ENCODE measurements at regions not wholly inside any gene's neighbourhood (a gene's known extent, or its start where the extent isn't known, plus 50 kb on each side); places are given as distances from the start of the nearest gene placed in this dataset.
"Not testable (repeated sequence)": the region's sequence is repeated elsewhere in the genome, so short reads cannot be mapped to it uniquely, and the experiment has no call there.

DNA sequence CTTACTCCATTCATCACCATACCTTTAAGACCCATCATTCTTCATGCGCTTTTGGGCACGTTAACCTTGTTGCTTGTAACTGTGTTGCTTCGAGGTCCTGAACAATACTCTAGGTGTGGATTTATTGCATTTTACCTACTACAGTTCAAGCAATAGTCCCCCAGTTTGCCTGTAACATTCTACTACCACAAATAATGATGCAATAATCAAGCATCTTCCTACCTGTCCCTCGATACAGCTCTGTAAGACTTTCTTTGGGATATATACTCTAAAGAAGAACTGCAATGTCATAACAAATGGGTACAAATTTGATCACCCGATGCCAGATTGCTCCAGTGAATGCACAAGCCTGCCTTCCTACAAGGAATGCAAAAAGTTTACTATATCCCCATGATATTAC lies 1342.6 kb upstream of the GJE1 start:
- no peak overlapping the region for H3K27ac Mint-ChIP-seq
- no peaks in the 10 kb centered on the region for H3K9me3 Mint-ChIP-seq
- H3K36me3 Mint-ChIP-seq: no peaks in the 10 kb centered on the region
- DNase-seq (ENCODE audit: low spot score in 2 of 2) (no peak), ATAC-seq (no peak)
- H3K4me3 Mint-ChIP-seq: no peak overlapping the region
- no peaks in the 10 kb centered on the region for H3K4me1 Mint-ChIP-seq

DNA sequence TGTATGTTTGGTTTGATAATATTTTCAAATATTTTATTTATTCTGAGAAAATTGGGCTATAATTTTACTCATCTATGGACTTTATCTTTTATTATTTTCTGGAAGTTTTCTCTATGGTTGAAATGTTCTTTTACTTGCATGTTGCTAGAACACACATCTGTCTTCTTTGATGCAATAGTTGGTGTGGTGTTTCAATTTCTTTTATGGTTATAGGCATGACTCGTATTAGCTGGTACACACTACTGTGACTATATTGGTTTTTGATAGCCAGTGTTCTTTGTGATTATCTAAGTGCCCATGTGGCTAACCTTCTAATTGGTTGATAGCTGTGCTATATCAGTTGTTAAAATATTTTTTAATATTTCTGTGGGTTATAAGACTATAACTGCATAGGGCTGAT lies 1343.3 kb upstream of the GJE1 start:
- DNase-seq (ENCODE audit: low spot score in 2 of 2) (no peak), ATAC-seq (no peak)
- Mint-ChIP-seq H3K27ac (no peak overlapping the region), H3K9me3 (no peaks in the 10 kb centered on the region), H3K36me3 (no peaks in the 10 kb centered on the region), H3K4me3 (no peak overlapping the region), H3K4me1 (no peaks in the 10 kb centered on the region)

DNA sequence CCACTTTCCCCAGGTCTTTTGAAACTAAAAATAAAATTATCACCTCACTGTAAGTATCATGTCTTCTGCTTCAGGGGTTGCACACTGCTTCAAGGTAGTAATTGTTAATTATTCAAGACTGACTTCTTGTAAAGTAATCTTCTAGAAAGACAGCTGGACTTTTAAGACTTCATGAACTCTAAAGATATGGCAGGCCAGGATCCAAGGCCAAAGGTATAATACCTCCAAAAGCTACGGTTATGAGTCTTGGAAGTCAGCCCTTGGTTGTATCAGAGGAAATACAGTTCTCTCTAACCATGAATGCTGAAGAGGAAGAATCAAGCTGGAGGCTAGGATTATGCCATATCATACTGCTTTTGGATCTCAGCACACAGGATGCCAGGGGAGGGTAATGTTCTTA lies 1346.8 kb upstream of the GJE1 start:
- H3K36me3 Mint-ChIP-seq: no peaks in the 10 kb centered on the region
- no peak for ATAC-seq
- DNase-seq (ENCODE audit: low spot score in 2 of 2): no peak
- no peak overlapping the region for H3K27ac Mint-ChIP-seq
- no peaks in the 10 kb centered on the region for H3K9me3 Mint-ChIP-seq
- no peak overlapping the region for H3K4me3 Mint-ChIP-seq
- no peaks in the 10 kb centered on the region for H3K4me1 Mint-ChIP-seq

DNA sequence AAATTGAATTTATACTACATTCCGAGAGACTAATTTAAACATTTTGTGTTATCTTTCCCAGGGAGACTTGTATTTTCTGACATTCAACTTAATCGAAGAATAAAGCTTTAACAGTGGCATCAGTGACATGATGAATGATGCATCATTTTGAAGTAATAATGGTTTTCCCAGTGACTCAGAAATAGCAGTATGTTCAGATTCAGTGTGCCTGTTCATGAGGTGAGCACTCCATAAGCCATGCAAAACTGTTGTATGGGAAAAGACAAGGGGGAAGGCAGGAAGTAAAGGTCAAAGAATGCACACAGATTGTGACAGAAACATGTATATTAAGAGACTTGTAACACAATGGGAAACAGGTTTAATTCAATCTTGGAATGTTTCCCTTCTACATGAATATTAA lies 1348.2 kb upstream of the GJE1 start:
- DNase-seq (ENCODE audit: low spot score in 2 of 2) (no peak), ATAC-seq (no peak)
- Mint-ChIP-seq H3K4me3 (no peak overlapping the region), H3K27ac (no peak overlapping the region), H3K9me3 (no peaks in the 10 kb centered on the region), H3K36me3 (no peaks in the 10 kb centered on the region), H3K4me1 (no peaks in the 10 kb centered on the region)

DNA sequence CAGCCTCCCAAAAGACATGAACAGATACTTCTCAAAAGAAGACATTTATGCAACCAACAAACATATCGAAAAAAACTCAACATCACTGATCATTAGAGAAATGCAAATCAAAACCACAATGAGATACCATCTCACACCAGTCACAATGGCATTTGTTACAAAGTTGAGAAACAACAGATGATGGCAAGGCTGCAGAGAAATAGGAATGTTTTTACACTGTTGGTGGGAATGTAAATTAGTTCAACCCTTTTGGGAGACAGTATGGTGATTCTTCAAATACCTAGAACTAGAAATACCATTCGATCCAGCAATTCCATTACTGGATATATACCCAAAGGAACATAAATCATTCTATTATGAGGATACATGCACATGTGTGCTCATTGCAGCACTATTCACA lies 1349.2 kb upstream of the GJE1 start:
- not testable (repeated sequence) for DNase-seq (ENCODE audit: low spot score in 2 of 2); H3K36me3 Mint-ChIP-seq; H3K4me1 Mint-ChIP-seq; H3K9me3 Mint-ChIP-seq; H3K27ac Mint-ChIP-seq; ATAC-seq; H3K4me3 Mint-ChIP-seq

DNA sequence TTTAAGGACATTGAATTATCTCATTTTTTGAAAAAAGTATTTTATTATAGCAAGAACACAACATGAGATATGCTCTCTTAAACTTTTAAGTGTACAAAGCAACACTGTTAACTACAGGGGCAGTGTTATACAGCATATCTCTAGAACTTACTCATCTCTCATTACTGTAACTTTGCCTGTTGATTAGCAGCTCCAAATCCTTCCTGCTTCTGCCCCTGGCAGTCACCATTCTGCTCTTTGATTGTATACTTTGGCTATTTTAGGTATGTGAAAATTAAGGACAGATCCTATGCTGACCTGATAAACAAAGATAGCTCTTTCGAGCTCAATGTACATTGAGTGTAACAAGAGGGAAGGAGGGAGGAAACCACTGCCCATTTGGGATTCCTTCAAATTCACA lies 1349.8 kb upstream of the GJE1 start:
- H3K9me3 Mint-ChIP-seq: no peaks in the 10 kb centered on the region
- no peak overlapping the region for H3K27ac Mint-ChIP-seq
- H3K4me3 Mint-ChIP-seq: no peak overlapping the region
- no peaks in the 10 kb centered on the region for H3K36me3 Mint-ChIP-seq
- DNase-seq (ENCODE audit: low spot score in 2 of 2): no peak
- no peak for ATAC-seq
- H3K4me1 Mint-ChIP-seq: no peaks in the 10 kb centered on the region

DNA sequence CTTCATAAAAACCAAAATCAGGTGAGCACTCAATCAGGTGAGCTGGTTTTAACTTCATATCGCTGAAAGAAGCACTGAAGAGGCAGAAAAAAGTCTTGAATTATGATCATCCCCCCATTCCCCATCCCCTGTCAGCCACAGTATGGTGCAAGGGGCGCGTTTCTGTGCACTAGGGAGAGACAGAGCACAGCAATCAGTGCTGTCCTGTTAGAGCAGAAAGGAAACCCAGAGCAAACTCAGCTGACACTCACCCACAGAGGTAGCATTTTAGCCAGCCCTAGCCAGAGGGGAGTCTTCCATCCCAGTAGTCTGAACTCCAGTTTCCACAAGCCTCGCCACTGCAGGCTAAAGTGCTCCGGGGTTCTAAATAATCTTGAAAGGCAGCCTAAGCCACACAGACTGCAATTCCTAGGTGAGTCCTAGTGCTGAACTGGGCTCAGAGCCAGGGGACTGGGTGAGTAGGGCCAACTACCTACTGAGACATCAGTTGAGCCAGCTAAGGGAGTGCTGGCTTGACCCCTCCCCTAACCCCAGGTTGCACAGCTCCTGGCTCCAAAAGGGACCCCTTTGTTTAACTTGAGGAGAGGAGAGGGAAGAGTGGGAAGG lies 1352.6 kb upstream of the GJE1 start:
- no peak overlapping the region for H3K4me3 Mint-ChIP-seq
- H3K9me3 Mint-ChIP-seq: no peaks in the 10 kb centered on the region
- no peak for DNase-seq (ENCODE audit: low spot score in 2 of 2)
- ATAC-seq: peak; percentile 26
- no peaks in the 10 kb centered on the region for H3K36me3 Mint-ChIP-seq
- H3K27ac Mint-ChIP-seq: no peak overlapping the region
- peaks cover 3% of the 10 kb centered on the region for H3K4me1 Mint-ChIP-seq

DNA sequence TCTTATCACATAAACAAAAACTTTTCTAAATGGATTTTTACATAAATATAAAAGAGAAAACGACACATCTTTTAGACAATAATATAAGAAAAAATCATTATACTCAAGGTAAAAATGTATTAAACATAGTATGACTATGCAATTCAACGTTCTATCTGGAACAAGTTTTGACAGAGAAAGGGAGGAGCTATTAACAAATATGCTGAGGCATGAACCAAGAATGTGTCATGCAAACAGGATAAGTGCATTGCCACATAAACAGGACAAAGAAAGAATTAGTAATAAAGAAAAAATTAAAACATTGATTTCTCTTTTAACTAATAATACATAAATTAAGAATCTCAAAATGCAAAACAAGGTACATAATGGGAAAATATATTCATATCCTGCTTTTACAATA lies 1353.4 kb upstream of the GJE1 start:
- Mint-ChIP-seq H3K27ac (no peak overlapping the region), H3K4me1 (peaks cover 11% of the 10 kb centered on the region), H3K4me3 (no peak overlapping the region), H3K36me3 (no peaks in the 10 kb centered on the region), H3K9me3 (no peaks in the 10 kb centered on the region)
- DNase-seq (ENCODE audit: low spot score in 2 of 2) (no peak), ATAC-seq (no peak)

DNA sequence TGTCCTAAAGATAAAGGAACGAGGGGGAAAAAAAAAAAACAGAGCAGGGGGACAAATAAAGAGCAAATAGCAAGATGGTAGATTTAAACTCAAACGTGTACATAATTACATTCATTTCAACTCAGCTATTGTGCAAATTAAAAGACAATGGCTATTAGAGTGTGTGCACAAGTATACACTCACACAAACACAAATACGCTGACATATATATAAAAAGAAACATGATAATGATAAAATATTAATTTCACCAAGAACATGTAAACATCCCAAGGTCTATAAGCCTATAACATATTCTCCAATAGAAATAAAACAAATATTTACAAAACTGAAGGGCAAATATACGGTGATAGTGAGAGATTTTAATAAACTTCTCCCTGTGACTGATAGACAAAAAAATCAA lies 1354.9 kb upstream of the GJE1 start:
- H3K36me3 Mint-ChIP-seq: no peaks in the 10 kb centered on the region
- H3K4me1 Mint-ChIP-seq: peaks cover 12% of the 10 kb centered on the region
- H3K4me3 Mint-ChIP-seq: no peak overlapping the region

DNA sequence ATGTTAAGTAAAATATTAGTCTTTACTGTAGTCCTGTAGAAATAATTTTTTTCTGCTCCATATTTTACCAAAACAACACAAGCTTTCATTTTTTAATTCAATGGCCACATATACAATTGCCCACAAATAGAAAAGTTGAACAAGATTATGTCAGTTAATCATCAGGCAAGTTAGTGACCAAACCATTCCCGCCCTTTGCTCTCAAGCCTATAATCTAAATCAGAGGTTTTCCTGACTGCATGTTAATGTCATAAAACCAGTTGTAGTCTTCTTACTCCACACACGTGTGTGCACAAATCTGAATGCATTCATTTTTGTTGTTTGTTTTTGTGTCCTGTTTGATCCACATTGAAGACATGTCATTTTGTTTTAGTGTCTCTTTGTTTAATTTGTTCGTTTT lies 1357.7 kb upstream of the GJE1 start:
- DNase-seq (ENCODE audit: low spot score in 2 of 2) (no peak), ATAC-seq (no peak)
- Mint-ChIP-seq H3K9me3 (peaks cover 6% of the 10 kb centered on the region), H3K4me1 (peaks cover 12% of the 10 kb centered on the region), H3K36me3 (no peaks in the 10 kb centered on the region), H3K27ac (no peak overlapping the region), H3K4me3 (no peak overlapping the region)

More for the DNA sequence above, 1354.9 kb upstream of the GJE1 start:
- no peak for DNase-seq (ENCODE audit: low spot score in 2 of 2)
- Mint-ChIP-seq H3K9me3 (no peaks in the 10 kb centered on the region), H3K27ac (no peak overlapping the region)
- no peak for ATAC-seq

DNA sequence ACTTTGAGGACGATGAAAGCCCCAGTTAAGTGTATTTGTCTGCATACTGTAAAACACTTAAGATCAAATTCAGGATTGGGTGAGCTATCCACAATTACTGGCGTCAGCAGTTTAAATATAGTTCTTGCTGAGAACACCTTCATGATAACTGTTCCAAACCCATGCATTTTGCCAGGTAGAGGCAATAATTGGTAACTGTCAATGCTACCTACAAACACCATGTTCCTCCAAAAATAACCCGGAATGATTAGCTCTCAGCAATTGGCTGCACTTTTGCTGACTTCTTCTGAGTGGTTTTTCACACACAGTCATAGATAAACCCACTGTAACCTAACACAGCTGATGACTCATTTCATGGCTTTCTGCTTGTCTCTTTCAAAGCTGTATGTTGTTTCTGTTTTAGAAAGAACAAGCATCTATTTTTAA lies 1358.6 kb upstream of the GJE1 start:
- ATAC-seq: peak; percentile 100
- H3K36me3 Mint-ChIP-seq: no peaks in the 10 kb centered on the region
- H3K27ac Mint-ChIP-seq: no peak overlapping the region
- peaks cover 12% of the 10 kb centered on the region for H3K4me1 Mint-ChIP-seq
- no peak overlapping the region for H3K4me3 Mint-ChIP-seq
- no peak for DNase-seq (ENCODE audit: low spot score in 2 of 2)
- peaks cover 8% of the 10 kb centered on the region for H3K9me3 Mint-ChIP-seq

DNA sequence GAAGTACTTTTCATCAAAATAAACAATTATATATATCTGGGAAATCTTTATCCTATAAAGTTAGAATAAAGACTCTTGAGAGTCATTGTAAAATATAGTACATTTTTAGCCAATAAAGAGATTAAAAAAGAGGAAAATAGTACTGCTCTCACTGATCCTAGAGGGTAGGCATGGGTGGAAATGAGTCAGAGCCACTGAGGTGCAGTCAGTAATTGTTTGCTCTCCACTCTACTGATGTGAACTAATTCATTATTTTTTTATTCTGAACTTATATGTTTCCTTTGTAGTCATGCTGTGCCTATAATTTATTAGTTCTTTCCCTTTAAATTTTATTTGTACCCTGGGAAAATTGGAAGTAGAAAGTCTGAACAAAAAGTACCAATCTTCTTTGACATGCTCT lies 1359.4 kb upstream of the GJE1 start:
- Mint-ChIP-seq H3K27ac (no peak overlapping the region), H3K9me3 (peaks cover 11% of the 10 kb centered on the region)

DNA sequence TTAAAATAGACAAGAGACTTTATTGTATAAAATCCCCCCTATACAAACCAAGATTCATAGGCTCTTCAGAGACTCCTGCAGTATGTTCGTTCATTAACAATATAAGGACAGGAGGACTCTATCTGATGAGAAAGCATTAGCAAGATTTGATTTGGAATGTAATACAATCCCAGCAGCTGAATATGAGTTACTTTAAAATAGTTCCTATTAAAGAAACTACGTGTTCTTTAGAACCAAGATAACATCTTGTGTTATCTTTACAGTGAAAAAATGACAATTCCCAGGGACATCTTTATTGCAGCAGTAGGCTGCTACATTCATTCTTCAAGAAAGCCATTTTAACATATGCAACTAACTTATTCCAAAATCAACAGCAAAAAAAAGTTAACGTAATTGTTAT lies 1360.1 kb upstream of the GJE1 start:
- Mint-ChIP-seq H3K9me3 (peaks cover 14% of the 10 kb centered on the region), H3K36me3 (no peaks in the 10 kb centered on the region), H3K4me3 (no peak overlapping the region), H3K27ac (no peak overlapping the region), H3K4me1 (peaks cover 12% of the 10 kb centered on the region)
- DNase-seq (ENCODE audit: low spot score in 2 of 2) (no peak), ATAC-seq (no peak)

More for the DNA sequence above, 1359.4 kb upstream of the GJE1 start:
- Mint-ChIP-seq H3K4me3 (no peak overlapping the region), H3K4me1 (peaks cover 12% of the 10 kb centered on the region), H3K36me3 (no peaks in the 10 kb centered on the region)
- no peak for DNase-seq (ENCODE audit: low spot score in 2 of 2)
- peak; percentile 47 for ATAC-seq

DNA sequence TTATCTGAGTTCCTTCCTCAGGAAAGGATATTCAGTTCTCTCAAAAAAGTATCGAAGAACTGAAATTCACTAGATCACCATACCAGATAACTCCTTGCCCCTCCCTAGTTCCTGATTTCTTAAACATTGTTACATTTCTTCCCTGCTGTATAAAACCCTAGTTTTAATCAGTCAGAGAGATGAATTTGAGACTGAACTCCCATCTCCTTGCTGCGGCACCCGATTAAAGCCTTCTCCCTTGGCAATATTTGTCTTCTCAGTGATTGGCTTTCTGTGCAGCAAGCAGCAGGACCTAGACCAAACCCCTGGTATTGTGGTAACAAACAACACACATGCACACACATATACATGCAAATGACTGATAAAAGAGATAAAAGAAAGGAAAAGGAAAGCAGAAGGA lies 1364.6 kb upstream of the GJE1 start:
- DNase-seq (ENCODE audit: low spot score in 2 of 2) (no peak), ATAC-seq (no peak)
- Mint-ChIP-seq H3K36me3 (no peaks in the 10 kb centered on the region), H3K9me3 (peaks cover 14% of the 10 kb centered on the region), H3K4me3 (no peak overlapping the region), H3K27ac (no peak overlapping the region), H3K4me1 (no peaks in the 10 kb centered on the region)

DNA sequence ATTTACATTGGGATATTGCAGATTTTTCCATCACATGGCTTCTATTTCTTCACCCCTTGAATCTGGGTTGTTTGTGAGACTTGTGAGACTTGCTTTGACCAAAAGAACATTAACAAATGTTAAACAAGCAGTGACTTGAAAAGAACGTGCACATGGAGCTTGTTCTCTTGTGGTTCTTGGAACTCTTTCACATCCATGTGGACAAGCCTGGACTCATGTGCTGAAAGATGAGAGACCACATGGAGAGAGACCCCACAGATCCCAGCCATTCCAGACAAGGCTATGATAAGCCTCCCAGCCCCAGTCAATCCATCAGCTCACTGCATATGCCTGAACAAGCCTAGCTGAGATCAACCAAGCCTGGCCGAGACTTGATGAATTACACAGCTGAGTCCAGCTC lies 1365.7 kb upstream of the GJE1 start:
- Mint-ChIP-seq H3K9me3 (peaks cover 13% of the 10 kb centered on the region), H3K36me3 (no peaks in the 10 kb centered on the region), H3K27ac (no peak overlapping the region), H3K4me3 (no peak overlapping the region), H3K4me1 (no peaks in the 10 kb centered on the region)
- ATAC-seq: no peak
- no peak for DNase-seq (ENCODE audit: low spot score in 2 of 2)

DNA sequence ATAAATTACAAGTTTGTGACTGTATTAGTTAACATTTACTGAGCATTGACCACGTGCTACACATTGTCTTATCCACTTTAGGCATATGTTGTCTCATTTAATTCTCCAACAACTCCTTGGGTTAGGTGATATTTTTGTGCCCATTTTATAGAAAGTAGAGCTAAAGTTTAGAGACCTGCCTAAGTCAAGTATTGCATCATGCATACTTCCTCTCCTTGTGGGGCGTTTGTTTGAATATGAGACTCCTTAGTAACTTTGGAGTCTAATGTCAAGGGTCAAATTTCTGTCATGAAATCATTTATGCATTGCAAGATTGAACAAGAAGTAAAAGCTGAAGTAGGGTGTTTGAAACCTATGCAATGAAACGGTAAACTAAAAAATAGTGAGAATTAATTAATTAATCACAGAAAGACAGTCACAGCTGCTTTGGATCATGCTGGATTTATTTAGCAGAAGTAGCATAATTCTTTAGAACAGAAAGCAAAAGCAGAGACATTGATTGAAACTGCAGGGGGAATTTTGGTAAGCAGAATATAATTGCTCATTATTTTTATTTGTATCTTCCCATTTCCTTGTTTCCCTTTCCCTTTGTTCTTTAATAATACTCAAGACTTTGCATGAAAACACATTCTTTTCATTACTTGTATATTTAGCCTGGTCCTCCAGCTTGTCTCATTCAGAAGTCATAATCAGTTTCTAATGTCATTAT lies 1374.4 kb upstream of the GJE1 start:
- no peak for ATAC-seq
- no peaks in the 10 kb centered on the region for H3K9me3 Mint-ChIP-seq
- no peaks in the 10 kb centered on the region for H3K36me3 Mint-ChIP-seq
- H3K27ac Mint-ChIP-seq: no peak overlapping the region
- no peak overlapping the region for H3K4me3 Mint-ChIP-seq
- no peaks in the 10 kb centered on the region for H3K4me1 Mint-ChIP-seq
- no peak for DNase-seq (ENCODE audit: low spot score in 2 of 2)
